ENCODE measurements at regions not wholly inside any gene's neighbourhood (a gene's known extent, or its start where the extent isn't known, plus 50 kb on each side); places are given as distances from the start of the nearest gene placed in this dataset.

DNA sequence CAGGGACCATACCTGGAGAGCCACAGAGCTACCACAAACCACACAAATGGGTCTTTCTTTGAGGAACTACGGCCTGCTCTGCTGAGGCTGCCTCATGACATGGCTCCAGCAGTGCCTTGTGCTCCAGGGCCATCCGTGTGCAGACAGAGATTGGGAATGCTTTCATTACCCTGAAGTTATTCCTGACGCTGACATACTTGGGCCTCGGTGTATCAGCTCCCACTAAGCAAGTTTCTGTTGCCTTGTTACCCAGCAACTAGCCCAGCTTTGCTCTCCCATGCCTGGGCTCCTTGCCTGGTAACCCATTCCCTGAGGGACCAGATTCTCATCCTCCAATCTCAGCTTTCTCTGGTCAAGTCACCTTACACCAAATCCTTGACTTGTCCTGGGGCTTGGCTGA lies 80.3 kb upstream of the FZD7 start:
- TF ChIP-seq, protein P1, sequence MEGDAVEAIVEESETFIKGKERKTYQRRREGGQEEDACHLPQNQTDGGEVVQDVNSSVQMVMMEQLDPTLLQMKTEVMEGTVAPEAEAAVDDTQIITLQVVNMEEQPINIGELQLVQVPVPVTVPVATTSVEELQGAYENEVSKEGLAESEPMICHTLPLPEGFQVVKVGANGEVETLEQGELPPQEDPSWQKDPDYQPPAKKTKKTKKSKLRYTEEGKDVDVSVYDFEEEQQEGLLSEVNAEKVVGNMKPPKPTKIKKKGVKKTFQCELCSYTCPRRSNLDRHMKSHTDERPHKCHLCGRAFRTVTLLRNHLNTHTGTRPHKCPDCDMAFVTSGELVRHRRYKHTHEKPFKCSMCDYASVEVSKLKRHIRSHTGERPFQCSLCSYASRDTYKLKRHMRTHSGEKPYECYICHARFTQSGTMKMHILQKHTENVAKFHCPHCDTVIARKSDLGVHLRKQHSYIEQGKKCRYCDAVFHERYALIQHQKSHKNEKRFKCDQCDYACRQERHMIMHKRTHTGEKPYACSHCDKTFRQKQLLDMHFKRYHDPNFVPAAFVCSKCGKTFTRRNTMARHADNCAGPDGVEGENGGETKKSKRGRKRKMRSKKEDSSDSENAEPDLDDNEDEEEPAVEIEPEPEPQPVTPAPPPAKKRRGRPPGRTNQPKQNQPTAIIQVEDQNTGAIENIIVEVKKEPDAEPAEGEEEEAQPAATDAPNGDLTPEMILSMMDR (IDR thresholded peaks at IDR 0.05), result no peak
- TF ChIP-seq POLR2A (IDR thresholded peaks at IDR 0.05), result no peak
